GM10248 (cell line): ENCODE measurements at regions not wholly inside any gene's neighbourhood (a gene's known extent, or its start where the extent isn't known, plus 50 kb on each side); places are given as distances from the start of the nearest gene placed in this dataset.

Experiments used
- CTCF ChIA-PET: fragments of 300-600 bp; sonication (Branson Sonifier 250); formaldehyde crosslinking; extraction: SDS; loops from one replicate; lab custom pipeline; 2021; ENCODE audit warnings: antibody characterized with exemption; lab: Yijun Ruan, JAX
- POLR2A ChIA-PET: fragments of 350-650 bp; sonication (Branson Sonifier 250); formaldehyde crosslinking; extraction: SDS; loops from one replicate; lab custom pipeline; 2020; ENCODE audit warnings: antibody characterized with exemption; lab: Yijun Ruan, JAX
- DNase-seq: peaks from one replicate; pipeline ENCODE4 v3.0.0; 2012; ENCODE audit errors: extremely low spot score
- TF ChIP-seq, protein P1 (sequence below): IDR thresholded peaks from 2 replicates; pipeline ENCODE4 v1.5.1; 2012; ENCODE audit warnings: mild to moderate bottlenecking, low read depth; ENCODE audit errors: extremely low read depth, missing control alignments, control extremely low read depth

- no peak for DNase-seq
- CTCF ChIA-PET, result no interaction called here
- TF ChIP-seq, protein P1, sequence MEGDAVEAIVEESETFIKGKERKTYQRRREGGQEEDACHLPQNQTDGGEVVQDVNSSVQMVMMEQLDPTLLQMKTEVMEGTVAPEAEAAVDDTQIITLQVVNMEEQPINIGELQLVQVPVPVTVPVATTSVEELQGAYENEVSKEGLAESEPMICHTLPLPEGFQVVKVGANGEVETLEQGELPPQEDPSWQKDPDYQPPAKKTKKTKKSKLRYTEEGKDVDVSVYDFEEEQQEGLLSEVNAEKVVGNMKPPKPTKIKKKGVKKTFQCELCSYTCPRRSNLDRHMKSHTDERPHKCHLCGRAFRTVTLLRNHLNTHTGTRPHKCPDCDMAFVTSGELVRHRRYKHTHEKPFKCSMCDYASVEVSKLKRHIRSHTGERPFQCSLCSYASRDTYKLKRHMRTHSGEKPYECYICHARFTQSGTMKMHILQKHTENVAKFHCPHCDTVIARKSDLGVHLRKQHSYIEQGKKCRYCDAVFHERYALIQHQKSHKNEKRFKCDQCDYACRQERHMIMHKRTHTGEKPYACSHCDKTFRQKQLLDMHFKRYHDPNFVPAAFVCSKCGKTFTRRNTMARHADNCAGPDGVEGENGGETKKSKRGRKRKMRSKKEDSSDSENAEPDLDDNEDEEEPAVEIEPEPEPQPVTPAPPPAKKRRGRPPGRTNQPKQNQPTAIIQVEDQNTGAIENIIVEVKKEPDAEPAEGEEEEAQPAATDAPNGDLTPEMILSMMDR, result no peak
- POLR2A ChIA-PET, result no interaction called here
Measured at GRCh38 chr3:83302091-83302490, 1540.6 kb upstream of the GBE1 start.

GRCh38 chr3:83317605-83318004, 1556.2 kb upstream of the GBE1 start:
- CTCF ChIA-PET, result no interaction called here
- DNase-seq, result no peak
- POLR2A ChIA-PET, result no interaction called here
- TF ChIP-seq, protein P1, result no peak

DNA sequence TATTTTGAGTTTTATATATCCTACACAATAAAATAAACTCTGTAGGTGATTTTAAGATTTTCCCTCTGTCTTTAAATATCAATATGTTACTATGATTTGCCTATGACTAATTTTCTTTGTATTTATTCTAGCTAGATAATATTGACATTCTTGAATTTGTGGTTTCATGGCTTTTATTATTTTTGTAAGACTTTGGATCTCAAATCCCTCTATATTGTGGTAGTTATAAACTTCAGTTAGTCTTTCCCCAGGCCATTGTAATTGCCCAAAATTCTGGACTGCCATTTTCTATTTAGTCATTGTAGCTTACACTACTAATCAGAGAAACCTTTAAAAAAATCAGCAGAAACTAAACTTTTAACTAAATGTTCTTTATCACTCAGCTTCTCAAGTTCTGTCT, 1559.3 kb upstream of the GBE1 start:
- ChIA-PET POLR2A (no interaction called here), CTCF (interaction anchor here (1.4 to 1.7 kb wide), 2 partner anchors 8 to 13 kb away, joined by 3 to 5 read pairs; no protein-coding TSS in a partner anchor)
- DNase-seq, result no peak
- TF ChIP-seq, protein P1, result no peak

DNA sequence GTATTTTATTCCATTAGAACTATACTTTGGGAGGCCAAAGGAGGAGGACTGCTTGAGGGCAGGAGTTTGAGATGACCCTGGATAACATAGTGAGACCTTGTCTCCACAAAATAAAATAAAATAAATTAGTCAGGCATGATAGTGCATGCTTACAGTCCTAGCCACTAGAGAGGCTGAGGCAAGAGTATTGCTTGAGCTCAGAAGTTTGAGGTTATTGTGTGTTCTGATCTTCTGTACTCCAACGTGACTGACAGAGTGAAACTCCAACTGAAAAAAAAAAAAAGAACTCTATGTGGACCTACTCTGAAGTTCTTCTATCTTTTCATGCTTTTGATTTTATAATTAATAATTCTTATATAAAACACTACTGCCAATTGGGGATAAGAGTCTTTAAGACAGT, 1560.0 kb upstream of the GBE1 start:
- no peak for DNase-seq
- POLR2A ChIA-PET, result no interaction called here
- CTCF ChIA-PET, result no interaction called here
- TF ChIP-seq, protein P1, result no peak

GRCh38 chr3:83321891-83322290, 1560.4 kb upstream of the GBE1 start:
- DNase-seq, result no peak
- TF ChIP-seq, protein P1, result no peak
- ChIA-PET CTCF (no interaction called here), POLR2A (no interaction called here)

GRCh38 chr3:83354205-83354604, 1592.8 kb upstream of the GBE1 start:
- DNase-seq, result no peak
- POLR2A ChIA-PET, result no interaction called here
- CTCF ChIA-PET, result no interaction called here

More at GRCh38 chr3:83354205-83354604, 1592.8 kb upstream of the GBE1 start:
- TF ChIP-seq, protein P1, result no peak
